ENCODE measurements at regions not wholly inside any gene's neighbourhood (a gene's known extent, or its start where the extent isn't known, plus 50 kb on each side); places are given as distances from the start of the nearest gene placed in this dataset.
"Not testable (repeated sequence)": the region's sequence is repeated elsewhere in the genome, so short reads cannot be mapped to it uniquely, and the experiment has no call there.

- H3K9me3 ChIP-seq (ENCODE audit: insufficient read depth in 2 of 2, low read depth in 1 of 2, low read length in 1 of 2) = peaks cover 33 to 65% of the 10 kb centered on the region in 2 experiments
- H4K91ac ChIP-seq (replicated peaks; ENCODE audit: insufficient read length, low read length); FAIRE-seq; H3K56ac ChIP-seq (replicated peaks; ENCODE audit: insufficient read length, low read depth, low read length); POLR2A ChIA-PET (ENCODE audit: partially characterized antibody); H2BK20ac ChIP-seq (ENCODE audit: low read length); H3K79me2 ChIP-seq (ENCODE audit: control insufficient read depth in 1 of 2, insufficient read depth in 2 of 2, low read length in 2 of 2); H3K18ac ChIP-seq (ENCODE audit: extremely low read depth, low read length); H2AFZ ChIP-seq (ENCODE audit: low read length); H3K23ac ChIP-seq (ENCODE audit: insufficient read length); H3K27me3 ChIP-seq (replicated peaks in 1 of 4; ENCODE audit: control insufficient read depth in 3 of 4, extremely low read depth in 1 of 4, insufficient read depth in 3 of 4, low read length in 3 of 4); H3K23me2 ChIP-seq (ENCODE audit: low read depth, low read length); H2BK15ac ChIP-seq (ENCODE audit: low read length); H2BK5ac ChIP-seq (ENCODE audit: low read depth, low read length); H4K8ac ChIP-seq (ENCODE audit: extremely low read depth, insufficient read depth, low read length); H2BK120ac ChIP-seq (replicated peaks; ENCODE audit: low read depth, low read length); H3K4ac ChIP-seq (replicated peaks; ENCODE audit: insufficient read length, low read depth, low read length); H3K4me3 ChIP-seq (ENCODE audit: extremely low read depth in 1 of 4, insufficient read depth in 2 of 4, low read depth in 3 of 4, low read length in 4 of 4); CTCF ChIA-PET (ENCODE audit: partially characterized antibody); H3K4me1 ChIP-seq (replicated peaks in 1 of 4; ENCODE audit: control insufficient read depth in 3 of 4, insufficient read depth in 4 of 4, low read length in 3 of 4); H4K20me1 ChIP-seq (replicated peaks in 1 of 2; ENCODE audit: control insufficient read depth in 1 of 2, insufficient read depth in 2 of 2, low read length in 2 of 2); H3K36me3 ChIP-seq (ENCODE audit: control insufficient read depth in 2 of 4, insufficient read depth in 4 of 4, low read length in 3 of 4); H2AK5ac ChIP-seq (ENCODE audit: low read depth, low read length); H4K5ac ChIP-seq (ENCODE audit: insufficient read length, low read depth, low read length); H3K79me1 ChIP-seq (ENCODE audit: low read depth, low read length); H3K9ac ChIP-seq (replicated peaks in 1 of 4; ENCODE audit: extremely low read depth in 1 of 4, low read depth in 3 of 4, low read length in 3 of 4); H3K14ac ChIP-seq (ENCODE audit: insufficient read length); DNase-seq (ENCODE audit: low read depth in 1 of 2, low spot score in 2 of 2); H2BK12ac ChIP-seq (ENCODE audit: low read depth, low read length); H3K27ac ChIP-seq (ENCODE audit: low read depth, low read length); H3K4me2 ChIP-seq (ENCODE audit: insufficient read depth in 1 of 2, low read depth in 2 of 2, low read length in 2 of 2): not testable (repeated sequence)
- WGBS, 2 experiments (ENCODE audit: extremely low coverage in 1 of 2, insufficient coverage in 1 of 2, insufficient read length in 1 of 2, insufficient replicate concordance in 2 of 2, low coverage in 1 of 2, low lambda C conversion rate in 2 of 2, missing lambda C conversion rate in 1 of 2) = 91% methylated on average over 9 of the region's 23 CpGs; no CpG with 5 or more reads in 1 of the 2 experiments
Measured at GRCh38 chr14:105765072-105765825, 238.9 kb downstream of the TMEM121 start.

All from H1 (cell line).